GM18498 (cell line): ENCODE measurements at regions not wholly inside any gene's neighbourhood (a gene's known extent, or its start where the extent isn't known, plus 50 kb on each side); places are given as distances from the start of the nearest gene placed in this dataset.
"Not testable (repeated sequence)": the region's sequence is repeated elsewhere in the genome, so short reads cannot be mapped to it uniquely, and the experiment has no call there.

Source experiments
- ATAC-seq: cut with Tn5 transposase; IDR thresholded peaks from one replicate; pipeline ENCODE4 v1.9.1; 2021; ENCODE audit warnings: mild to moderate bottlenecking, moderate library complexity; ENCODE audit not compliant: unreplicated experiment

- ATAC-seq, result no peak
Measured at GRCh38 chr18:29779096-29779495, 1263.4 kb downstream of the DSC3 start.

GRCh38 chr18:29753379-29753778 is 1289.2 kb downstream of the DSC3 start:
- ATAC-seq, result no peak

- ATAC-seq, result no peak
Measured at GRCh38 chr18:29749704-29750103, 1292.8 kb downstream of the DSC3 start.

- ATAC-seq, result no peak
Measured at GRCh38 chr18:29741461-29741860, 1301.1 kb downstream of the DSC3 start.

- no peak for ATAC-seq
Measured at GRCh38 chr18:29737620-29738019, 1304.9 kb downstream of the DSC3 start.

GRCh38 chr18:29737190-29737589 is 1305.4 kb downstream of the DSC3 start:
- ATAC-seq, result no peak

- ATAC-seq, result no peak
Measured at GRCh38 chr18:29730073-29730472, 1312.5 kb downstream of the DSC3 start.

- ATAC-seq, result no peak
Measured at GRCh38 chr18:29726646-29727045, 1315.9 kb downstream of the DSC3 start.

- ATAC-seq, result not testable (repeated sequence)
Measured at GRCh38 chr18:29723486-29723885, 1319.1 kb downstream of the DSC3 start.

- not testable (repeated sequence) for ATAC-seq
Measured at GRCh38 chr18:29715960-29716359, 1326.6 kb downstream of the DSC3 start.

- no peak for ATAC-seq
Measured at GRCh38 chr18:29712785-29713184, 1329.8 kb downstream of the DSC3 start.

GRCh38 chr18:29711932-29712331 is 1330.6 kb downstream of the DSC3 start:
- ATAC-seq, result no peak

GRCh38 chr18:29693334-29693733 is 1349.2 kb downstream of the DSC3 start:
- ATAC-seq, result no peak

GRCh38 chr18:29681578-29681977 is 1361.0 kb downstream of the DSC3 start:
- no peak for ATAC-seq

GRCh38 chr18:29664278-29665036 is 1378.1 kb downstream of the DSC3 start:
- ATAC-seq, result no peak

GRCh38 chr18:29661924-29662323 is 1380.6 kb downstream of the DSC3 start:
- ATAC-seq, result no peak

GRCh38 chr18:29660777-29661176 is 1381.8 kb downstream of the DSC3 start:
- no peak for ATAC-seq

- ATAC-seq, result no peak
Measured at GRCh38 chr18:29653671-29654215, 1388.8 kb downstream of the DSC3 start.

GRCh38 chr18:29652797-29653196 is 1389.7 kb downstream of the DSC3 start:
- ATAC-seq, result no peak

GRCh38 chr18:29651122-29651680 is 1391.3 kb downstream of the DSC3 start:
- ATAC-seq, result no peak

- ATAC-seq, result no peak
Measured at GRCh38 chr18:29648891-29649290, 1393.7 kb downstream of the DSC3 start.

GRCh38 chr18:29647700-29648099 is 1394.8 kb downstream of the DSC3 start:
- no peak for ATAC-seq
